AG08396 (cell line): ENCODE measurements at regions not wholly inside any gene's neighbourhood (a gene's known extent, or its start where the extent isn't known, plus 50 kb on each side); places are given as distances from the start of the nearest gene placed in this dataset.

Experiments used
- DNase-seq: peaks from one replicate; pipeline ENCODE4 v3.0.0; 2012; ENCODE audit warnings: low spot score, mixed read lengths

DNA sequence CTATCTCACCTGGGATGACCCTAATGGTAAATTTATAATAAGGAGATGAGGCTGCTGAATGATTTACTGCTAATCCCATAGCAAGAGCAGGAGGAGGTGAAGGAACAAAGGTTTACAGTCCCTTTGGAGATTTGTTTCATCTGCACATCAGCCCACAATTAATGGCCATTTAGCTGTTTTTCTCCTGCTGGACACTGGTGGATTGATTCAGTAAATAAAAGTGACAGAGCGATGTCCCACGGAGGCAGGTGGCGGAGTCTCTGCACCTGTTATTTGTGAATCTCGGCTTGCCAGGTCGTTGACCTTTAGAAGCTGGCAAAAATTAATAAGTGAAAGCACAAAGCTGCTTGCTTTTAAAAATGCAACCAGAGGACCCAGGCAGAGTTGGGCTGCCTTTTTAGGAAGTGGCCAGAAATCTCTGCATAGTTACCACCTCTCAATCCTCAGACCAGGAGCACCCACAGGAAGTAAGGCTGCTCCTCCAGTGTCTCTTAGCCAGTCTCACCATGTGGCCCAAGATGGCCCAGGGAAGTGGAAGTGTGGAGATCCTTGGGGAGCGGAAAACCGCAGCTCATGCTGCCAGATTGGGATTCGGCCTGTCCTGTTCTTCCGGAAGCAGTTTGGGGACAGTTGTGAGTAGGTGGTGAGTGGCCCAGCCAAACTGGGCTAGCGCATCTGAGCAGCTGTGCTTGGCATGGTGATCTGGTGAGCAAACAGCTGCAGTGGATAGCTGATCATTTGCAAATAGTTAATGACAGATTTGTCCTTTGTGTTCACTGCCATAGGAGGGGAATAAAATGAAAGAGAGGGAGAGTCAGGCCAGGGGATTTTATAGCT, 1005.7 kb upstream of the PIK3C3 start:
- DNase-seq: no peak

DNA sequence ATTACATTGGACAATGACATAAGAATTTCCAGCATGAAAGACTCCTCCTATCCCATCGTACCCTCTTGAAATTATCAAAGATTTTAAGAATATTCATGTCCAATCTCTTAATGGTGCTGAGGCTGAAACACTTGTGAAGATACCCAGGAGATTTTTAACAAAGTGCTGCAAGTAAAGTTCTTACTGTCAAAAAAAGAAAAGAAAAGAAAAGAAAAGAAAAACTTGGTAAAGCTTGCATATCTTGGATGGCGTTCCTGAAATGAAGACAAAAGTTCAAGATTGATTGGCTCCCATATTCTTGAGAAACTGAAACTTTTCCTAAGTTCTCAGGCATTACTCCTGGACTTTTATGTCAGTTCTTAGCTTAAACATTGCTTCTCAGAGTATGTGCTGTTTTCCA, 1010.5 kb upstream of the PIK3C3 start:
- no peak for DNase-seq

DNA sequence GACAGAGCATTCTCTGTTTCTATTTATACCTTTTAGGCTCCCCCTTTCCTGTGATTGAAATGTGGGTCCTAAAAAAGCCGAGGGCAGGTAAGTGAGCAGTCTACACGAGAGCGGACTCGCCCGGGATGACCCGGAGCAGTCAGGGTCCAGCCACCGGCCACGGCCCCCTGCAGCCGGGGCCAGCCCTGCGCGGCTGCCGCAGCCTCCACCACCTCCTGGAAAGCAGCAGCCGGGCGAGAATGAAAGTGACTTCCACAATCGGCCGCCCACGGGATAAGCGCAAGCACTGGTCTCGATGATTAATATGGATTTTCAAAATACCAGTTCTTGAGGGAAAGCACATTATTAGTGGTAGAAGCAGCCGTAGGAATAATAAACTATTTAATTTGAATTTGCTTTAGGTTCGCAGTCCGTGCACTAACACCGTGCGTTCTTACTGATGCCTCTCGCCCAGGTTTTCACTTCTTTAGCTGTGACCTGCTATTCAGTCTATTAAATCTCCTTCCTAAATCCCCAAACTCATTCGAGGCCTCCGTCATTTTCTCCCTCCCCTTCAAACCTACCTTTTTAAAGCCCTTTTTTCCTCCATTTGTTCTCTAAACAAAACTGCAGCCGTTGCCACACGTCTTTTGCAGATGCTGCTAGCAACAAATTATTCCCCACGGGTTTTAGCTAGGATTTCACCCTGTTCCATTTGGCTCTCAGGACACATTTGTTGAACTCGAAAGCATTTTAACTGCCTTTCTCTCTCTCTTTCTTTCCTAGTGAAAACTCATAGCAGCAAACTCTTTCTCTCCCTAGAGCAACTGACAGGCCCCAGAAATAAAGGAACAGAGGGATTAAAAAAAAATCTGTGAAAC, 1015.1 kb upstream of the PIK3C3 start:
- DNase-seq: no peak

DNA sequence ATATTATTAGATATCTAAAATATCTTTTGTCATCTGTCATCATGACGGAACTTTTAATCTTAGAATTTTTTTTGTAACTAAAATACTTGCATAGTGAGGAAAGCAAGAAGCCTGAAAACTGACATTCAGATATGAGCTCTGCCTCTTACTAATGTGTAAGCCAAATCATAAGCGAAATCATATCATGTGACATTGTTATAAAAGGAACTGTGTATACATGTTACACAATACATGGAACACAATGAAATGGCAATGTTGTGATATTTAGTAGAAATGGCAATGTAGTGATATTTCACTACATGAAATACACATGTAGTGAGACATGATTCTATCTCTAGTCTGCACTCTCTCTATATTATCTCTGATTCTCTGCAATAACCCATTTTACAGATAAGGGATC, 1016.4 kb upstream of the PIK3C3 start:
- DNase-seq: no peak

DNA sequence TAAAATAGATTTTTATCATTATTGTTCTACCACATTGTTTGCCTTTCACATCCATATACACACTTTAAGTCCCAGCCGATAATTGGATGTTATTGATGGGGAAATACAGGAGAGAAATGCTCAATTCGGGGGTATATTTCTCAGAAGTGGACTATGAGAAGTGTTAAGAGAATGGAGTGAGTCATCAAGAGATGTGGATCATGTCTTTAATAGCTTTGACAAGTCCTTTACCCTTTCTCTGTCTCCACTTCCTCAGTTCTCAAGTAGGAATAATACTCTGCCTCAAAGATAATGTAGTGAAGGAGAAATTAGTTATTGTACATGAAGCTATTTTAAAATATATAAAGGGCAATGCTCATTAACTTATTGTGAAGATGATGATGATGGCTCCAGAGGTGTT, 1017.6 kb upstream of the PIK3C3 start:
- no peak for DNase-seq

DNA sequence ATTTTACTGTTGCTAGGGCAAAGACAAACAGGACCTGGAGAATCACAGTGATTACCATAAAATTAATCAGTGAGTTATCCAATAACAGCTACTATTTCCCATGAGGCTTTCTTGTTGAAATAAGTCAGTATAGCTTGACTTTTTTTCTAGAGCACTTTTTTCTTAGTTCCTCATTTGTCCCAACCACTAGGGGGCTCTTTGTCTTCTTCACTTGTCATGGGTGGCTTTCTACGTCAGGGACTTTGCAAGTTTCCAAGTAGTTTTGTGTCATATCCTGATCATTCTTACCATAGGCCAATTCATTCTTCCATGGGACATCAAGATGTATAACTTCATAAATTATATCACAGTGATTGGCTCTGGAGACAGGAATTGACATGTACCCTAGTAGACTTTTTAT, 1019.6 kb upstream of the PIK3C3 start:
- peak; percentile 3 for DNase-seq

DNA sequence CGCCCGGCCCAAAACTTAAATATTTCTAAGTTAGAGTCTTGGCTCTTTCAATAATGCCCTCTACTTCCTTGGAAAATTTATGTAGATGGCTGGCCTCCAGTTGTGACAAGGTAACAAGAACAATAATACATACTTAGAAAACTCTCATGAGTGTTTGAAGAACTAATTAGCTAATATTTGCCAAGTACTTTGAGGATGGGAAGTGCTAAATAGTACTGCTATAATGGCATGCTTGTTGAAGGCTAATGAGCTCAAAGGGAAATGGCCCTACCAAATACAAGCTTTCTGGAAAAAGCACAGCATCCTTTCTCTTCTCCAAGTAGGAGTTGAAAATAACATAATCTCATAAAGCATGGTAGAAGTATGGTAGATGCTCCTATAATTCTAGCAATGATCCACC, 1022.2 kb upstream of the PIK3C3 start:
- DNase-seq: no peak

DNA sequence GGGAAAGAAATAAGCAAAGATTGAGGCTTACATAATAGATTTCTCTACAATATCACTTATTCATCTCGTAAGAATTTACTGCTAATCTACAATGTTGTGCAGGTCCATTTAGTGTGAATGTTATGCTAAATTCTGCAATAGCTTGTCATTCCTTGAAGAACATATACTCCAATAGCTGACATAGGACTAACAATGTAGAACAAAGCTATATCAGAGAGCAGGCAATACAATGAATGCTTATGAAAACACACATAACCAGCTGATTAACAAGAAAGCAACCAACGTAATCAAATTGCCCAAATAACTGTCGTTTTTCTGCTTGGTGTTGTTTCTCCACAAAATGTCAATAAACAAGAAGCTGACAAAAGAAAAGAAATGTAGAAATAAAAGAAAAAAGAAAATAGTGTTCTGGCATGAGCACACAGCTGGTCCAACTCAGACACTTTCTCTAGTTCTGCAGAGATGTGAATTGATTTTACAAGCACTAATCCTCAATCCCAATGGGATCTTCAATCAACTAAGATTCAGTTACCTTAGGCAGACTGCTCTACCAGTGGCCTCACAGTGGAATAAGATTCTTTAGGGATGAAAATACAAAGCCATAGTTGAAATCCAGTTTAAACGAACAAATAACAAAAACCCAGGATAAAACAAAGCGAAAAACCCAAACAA, 1024.7 kb upstream of the PIK3C3 start:
- no peak for DNase-seq

DNA sequence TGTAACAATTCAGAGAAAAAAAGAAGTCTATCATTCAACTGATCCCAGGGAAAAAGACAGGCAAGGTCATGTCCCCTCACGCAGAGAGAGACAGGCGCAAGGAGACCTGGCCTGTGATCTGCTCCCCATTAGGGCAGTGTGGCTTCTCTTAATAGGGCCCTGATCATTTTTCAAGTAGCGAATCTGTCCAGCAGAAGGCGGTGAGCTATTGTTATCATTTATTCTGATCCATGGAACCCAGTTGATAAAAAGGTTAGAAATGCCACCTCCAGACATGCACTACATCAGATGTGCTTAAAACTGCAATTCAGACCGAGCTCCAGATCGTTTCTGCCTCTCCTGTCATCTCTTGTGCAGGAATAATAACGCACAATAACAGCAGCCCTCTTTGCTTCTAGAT, 1025.6 kb upstream of the PIK3C3 start:
- no peak for DNase-seq

DNA sequence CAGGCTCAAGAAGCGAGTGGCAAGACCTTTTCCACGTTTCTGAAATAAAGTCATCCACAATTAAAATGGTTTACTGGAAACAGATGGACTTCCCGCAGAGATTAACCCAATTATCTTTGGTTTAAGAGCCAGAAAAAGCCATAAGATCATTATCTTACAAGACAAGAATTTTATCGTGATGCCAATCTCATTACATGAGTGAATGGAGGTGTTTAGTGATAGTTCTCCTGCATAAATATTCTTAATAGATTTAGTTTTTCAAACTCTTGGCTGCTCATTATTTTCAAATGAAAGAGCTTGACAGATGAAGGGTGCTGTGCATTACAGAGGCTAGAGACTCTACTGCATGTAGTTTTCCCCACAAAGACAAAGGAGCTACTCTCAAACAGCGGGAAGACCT, 1028.4 kb upstream of the PIK3C3 start:
- no peak for DNase-seq

DNA sequence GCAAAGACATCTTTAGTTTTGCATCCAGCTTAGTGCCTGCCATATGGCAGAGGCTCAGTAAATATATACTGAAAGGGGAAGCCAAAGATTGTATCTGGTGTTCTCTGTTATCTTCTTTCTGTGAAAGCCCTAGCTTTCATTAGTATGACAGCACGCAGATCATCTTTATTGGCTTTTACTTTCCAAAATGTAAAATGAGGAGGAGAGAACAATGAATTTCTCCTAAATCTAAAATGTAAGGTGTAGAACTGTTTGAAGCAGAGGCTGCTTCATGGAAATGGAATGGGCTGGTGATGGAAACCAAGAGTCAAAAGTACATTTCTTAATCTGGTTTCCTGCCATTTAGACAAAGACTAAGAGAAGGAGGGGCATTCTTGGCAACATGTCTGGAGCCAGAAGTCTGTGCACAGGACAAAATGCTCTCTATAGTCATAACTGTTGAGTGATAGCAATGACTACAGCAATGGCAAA, 1029.9 kb upstream of the PIK3C3 start:
- no peak for DNase-seq

DNA sequence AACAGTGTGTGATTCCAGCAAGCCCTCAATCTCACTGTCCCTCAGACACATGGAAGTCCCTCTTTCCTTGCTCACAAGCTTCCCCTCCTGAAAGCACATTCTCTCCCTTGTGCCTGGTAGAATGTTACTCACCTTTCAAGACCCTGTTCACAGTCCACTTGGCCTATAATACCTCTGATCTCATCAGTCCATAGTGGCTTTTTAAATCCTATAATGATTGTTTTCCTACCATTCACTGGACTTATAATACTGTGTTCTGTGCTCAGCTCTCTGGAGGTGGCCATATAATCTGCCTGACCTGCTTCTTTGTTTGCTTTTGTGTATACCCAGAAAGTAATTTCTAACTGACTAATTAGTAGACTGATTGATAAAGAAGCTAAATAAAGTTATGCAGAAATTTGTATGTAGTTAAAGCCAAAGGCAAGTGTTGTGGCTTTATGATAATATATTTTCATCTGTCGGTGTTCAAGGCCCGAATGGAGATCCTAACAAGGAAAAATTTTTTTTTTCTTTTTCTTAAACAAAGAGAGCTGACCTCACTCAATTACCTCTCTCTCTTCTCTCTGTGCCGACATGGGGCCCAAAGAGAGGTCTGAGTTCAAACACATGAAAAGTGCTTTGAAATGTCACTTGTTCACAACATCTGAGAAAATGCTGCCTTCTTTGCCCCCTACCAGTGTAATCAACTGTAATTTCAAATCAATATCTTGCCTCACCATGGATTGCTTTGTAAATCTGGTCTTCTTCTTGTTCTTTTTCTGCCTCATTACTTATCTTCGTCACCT, 1033.0 kb upstream of the PIK3C3 start:
- DNase-seq: no peak

DNA sequence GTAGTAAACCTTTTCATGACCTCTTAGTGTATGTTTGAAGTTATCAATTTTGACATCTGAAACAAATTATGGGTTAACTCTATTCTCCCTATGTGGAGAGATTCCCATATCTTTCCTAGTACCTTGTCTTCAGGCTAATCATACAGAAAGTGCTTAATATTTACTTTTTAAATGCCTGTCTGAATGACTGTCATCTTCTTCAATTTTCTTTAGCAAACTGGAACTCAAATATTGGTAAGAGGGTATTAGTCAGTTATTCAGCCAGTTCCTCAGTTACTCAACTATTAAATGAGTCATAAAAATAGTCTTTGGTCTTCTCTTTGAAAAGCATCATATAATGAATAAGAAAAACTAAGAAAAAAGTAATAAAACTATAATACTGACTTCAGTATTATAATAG, 1038.0 kb upstream of the PIK3C3 start:
- no peak for DNase-seq

DNA sequence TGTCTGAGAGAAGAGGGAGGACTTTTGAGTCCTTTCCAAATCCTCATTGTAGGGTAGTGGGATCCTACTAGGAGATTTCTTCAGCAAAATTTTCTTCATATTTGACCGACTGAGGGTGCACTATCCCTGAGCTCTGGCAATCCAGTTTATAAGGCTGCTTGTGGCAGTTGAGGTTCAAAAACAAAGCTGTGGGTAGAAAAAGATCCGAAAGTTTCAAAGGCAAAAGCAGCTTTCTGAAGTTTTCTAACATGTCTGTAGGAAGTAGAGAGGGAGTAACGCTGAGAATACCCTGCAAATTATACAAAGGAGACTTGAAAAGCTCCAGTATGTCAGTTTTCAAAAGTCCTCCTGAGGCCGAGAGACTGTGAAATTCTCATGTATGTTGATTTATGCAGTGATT, 1039.3 kb upstream of the PIK3C3 start:
- no peak for DNase-seq

DNA sequence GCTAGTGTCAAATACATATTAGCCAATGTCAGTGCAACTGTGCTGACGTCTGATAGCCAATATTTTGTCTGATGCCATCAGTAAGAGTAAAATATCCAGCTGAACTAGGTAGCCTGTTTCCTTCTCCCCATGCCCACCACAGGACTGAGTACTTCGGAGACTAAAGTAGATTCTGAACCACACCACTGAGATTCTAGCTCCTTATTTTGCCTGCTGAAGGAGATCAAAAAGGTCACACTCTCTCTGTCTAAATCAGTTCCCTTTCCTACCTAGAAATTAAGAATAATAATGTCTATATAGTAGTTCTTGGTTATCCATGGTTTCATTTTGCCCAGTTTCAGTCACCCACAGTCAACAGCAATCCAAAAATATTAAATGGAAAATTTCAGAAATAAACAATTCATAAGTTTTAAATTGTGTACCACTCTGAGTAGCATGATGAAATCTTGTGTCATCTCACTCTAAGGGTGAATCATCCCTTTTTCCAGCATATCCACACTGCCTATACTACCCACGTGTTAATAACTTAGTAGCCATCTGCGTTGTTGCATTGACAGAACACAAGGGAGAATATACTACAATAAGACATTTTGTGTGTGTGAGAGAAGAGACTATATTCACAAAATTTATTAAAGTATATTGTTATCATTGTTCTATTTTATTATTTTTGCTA, 1043.3 kb upstream of the PIK3C3 start:
- no peak for DNase-seq

DNA sequence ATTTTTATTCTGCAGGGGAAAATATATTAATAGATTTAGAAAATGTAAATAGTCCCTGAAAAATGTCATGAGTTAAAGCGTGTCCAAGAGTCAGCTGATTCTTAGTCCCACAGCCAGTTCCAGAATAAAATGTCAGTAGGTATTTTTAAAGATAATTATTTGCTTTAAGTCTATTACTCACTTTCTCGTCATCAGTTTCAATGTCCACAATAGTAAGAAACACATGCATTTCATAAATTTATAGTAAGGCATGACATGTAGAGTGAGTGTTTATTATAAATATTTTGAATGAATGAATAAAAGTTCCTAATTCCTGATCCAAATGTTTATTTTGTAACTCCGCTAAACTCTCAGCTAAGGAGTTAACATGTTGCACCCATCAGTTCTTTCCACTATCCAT, 1044.0 kb upstream of the PIK3C3 start:
- no peak for DNase-seq

DNA sequence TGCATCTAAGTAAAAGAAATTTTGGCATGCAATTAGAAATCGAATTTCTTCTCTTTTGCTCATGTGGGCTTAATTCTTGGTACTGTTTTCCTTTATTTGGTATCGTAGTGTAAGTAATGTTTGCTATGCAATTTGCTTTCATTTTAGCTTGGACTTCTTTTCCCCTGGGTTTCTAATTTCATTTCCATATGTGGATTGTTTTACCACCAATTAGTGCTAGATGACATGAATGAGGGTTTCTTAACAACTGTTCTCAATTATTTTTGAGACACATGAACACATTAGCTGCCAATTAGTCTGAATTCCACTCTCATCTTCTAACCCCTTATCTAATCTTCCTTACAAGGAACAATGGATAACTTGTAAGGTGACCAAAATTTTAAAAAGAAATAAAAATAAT, 1047.2 kb upstream of the PIK3C3 start:
- DNase-seq: no peak

DNA sequence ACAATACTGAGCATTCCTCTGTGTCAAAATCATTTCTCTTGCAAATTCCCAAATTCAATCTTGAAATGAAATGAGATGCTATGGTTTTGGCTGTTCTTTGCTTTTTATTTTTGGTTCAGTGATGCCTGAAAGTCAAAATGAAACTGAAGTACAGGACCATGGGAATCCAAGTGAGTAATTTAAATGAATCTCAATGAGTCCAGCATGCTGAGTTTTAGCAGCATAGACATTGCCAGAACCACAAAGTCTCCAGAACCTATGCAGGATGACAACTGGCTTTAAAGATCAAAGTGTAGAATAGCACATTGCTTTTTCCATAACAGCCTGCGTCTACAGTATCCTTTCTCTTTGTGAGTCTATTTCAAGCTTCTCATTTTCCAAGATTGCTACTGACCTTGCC, 1050.7 kb upstream of the PIK3C3 start:
- DNase-seq: no peak

DNA sequence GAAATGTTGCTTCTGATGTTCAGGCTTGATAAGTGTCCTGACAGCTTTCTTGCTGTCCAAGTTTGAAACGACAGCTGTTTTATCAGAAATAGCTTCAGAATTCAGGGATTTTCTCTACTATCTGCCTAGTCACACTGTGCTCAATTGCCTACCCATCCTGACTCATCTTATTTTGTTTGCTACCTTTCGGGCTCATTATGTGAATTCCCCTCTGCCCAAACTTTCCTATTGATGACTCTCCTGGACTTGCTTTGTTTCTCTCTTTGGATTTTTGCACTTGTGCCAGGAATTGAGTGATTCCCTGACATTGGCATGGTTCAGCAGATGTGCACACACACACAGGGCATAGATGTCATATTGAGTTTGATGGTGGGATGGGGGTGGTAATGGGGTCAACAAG, 1052.6 kb upstream of the PIK3C3 start:
- no peak for DNase-seq

DNA sequence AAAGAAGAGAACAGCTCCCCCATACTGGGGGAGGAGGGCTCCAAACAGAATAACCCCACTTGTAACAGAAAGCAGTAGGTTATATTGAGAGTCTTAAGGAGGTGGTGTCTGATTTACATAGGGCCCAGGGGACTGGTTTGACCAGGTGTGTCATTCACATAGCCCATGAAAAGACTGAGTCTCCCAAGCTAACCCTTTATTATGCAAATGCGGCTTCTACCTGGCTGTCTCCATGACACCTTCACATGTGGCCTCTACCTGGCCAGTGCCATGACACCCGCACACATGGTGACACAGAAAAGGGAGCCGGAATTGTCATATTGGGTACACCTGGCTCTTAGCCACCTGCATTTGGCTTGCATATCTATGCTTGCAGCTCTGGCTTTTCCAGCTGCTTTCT, 1057.2 kb upstream of the PIK3C3 start:
- DNase-seq: no peak

DNA sequence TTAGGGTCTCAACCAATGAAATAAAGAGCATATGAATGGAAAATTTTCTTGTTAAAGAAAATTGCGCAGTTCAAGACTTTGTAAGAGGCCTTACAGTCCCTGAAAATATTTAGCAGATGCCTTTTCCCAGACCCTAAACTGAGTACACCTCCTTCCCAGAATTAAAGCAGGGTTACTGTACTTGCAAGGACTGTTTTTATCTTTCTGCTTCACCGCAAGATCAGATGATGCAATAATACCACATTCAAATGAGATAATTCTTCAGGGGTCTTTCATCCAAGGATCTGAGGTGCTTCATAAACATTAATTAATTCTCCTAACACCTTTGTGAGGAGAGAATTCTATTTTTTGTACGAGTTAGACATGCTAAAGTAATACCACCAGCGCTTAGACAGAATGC, 1071.8 kb upstream of the PIK3C3 start:
- DNase-seq: no peak
